HL-60 (cell line): ENCODE measurements at regions not wholly inside any gene's neighbourhood (a gene's known extent, or its start where the extent isn't known, plus 50 kb on each side); places are given as distances from the start of the nearest gene placed in this dataset.

ENCODE experiments used
- POLR2AphosphoS5 ChIP-seq: IDR thresholded peaks from 2 replicates; pipeline ENCODE4 v1.6.1; 2012; ENCODE audit warnings: low read depth
- SPI1 ChIP-seq: IDR thresholded peaks from 2 replicates; pipeline ENCODE4 v1.6.1; 2012; ENCODE audit warnings: low read depth, mild to moderate bottlenecking, borderline replicate concordance
- TF ChIP-seq, protein P1 (sequence below): IDR thresholded peaks from one replicate; pipeline ENCODE4 v1.5.1; 2011; ENCODE audit warnings: low read length, control low read depth, inconsistent platforms; ENCODE audit not compliant: insufficient read depth
- TF ChIP-seq, protein P2 (sequence below): IDR thresholded peaks from 2 replicates; pipeline ENCODE4 v1.6.1; 2012; ENCODE audit warnings: low read depth; ENCODE audit not compliant: insufficient replicate concordance

DNA sequence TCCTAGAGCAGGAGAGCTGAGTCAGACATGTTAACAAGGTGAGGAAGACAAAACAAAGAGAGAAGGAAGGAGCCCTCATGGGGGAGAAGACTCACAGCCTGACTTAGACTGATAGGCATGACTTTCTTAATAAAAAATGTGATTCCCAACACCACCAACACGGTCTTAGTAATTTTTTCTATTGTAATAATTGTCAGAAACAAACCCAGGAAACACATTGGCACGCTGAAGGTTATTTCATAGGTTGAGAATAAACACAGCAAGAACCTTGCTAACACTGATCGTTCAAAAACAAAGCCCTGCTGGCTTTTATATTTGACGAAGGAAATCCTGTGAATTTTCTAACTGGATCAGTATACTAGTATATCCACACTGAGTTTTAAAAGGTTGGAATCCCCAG is 286.8 kb downstream of the HACE1 start:
- TF ChIP-seq, protein P1, sequence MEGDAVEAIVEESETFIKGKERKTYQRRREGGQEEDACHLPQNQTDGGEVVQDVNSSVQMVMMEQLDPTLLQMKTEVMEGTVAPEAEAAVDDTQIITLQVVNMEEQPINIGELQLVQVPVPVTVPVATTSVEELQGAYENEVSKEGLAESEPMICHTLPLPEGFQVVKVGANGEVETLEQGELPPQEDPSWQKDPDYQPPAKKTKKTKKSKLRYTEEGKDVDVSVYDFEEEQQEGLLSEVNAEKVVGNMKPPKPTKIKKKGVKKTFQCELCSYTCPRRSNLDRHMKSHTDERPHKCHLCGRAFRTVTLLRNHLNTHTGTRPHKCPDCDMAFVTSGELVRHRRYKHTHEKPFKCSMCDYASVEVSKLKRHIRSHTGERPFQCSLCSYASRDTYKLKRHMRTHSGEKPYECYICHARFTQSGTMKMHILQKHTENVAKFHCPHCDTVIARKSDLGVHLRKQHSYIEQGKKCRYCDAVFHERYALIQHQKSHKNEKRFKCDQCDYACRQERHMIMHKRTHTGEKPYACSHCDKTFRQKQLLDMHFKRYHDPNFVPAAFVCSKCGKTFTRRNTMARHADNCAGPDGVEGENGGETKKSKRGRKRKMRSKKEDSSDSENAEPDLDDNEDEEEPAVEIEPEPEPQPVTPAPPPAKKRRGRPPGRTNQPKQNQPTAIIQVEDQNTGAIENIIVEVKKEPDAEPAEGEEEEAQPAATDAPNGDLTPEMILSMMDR: no peak
- TF ChIP-seq POLR2AphosphoS5 (no peak), SPI1 (no peak)
- TF ChIP-seq, protein P2, sequence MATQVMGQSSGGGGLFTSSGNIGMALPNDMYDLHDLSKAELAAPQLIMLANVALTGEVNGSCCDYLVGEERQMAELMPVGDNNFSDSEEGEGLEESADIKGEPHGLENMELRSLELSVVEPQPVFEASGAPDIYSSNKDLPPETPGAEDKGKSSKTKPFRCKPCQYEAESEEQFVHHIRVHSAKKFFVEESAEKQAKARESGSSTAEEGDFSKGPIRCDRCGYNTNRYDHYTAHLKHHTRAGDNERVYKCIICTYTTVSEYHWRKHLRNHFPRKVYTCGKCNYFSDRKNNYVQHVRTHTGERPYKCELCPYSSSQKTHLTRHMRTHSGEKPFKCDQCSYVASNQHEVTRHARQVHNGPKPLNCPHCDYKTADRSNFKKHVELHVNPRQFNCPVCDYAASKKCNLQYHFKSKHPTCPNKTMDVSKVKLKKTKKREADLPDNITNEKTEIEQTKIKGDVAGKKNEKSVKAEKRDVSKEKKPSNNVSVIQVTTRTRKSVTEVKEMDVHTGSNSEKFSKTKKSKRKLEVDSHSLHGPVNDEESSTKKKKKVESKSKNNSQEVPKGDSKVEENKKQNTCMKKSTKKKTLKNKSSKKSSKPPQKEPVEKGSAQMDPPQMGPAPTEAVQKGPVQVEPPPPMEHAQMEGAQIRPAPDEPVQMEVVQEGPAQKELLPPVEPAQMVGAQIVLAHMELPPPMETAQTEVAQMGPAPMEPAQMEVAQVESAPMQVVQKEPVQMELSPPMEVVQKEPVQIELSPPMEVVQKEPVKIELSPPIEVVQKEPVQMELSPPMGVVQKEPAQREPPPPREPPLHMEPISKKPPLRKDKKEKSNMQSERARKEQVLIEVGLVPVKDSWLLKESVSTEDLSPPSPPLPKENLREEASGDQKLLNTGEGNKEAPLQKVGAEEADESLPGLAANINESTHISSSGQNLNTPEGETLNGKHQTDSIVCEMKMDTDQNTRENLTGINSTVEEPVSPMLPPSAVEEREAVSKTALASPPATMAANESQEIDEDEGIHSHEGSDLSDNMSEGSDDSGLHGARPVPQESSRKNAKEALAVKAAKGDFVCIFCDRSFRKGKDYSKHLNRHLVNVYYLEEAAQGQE: no peak
